Chondrocyte (in vitro differentiated cells): ENCODE measurements at regions not wholly inside any gene's neighbourhood (a gene's known extent, or its start where the extent isn't known, plus 50 kb on each side); places are given as distances from the start of the nearest gene placed in this dataset.

Source experiments
- DNase-seq: peaks from one replicate; pipeline ENCODE4 v3.0.0; 2021; ENCODE audit warnings: mixed read lengths, low spot score
- H3K27ac Mint-ChIP-seq: one replicate; pipeline ENCODE4 v1.8.0; 2021; ENCODE audit warnings: mild to moderate bottlenecking, moderate library complexity, mixed read lengths; ENCODE audit not compliant: unreplicated experiment
- H3K27me3 Mint-ChIP-seq: 2 replicates; pipeline ENCODE4 v1.8.0; 2021; ENCODE audit warnings: low read depth, mixed read lengths
- H3K36me3 Mint-ChIP-seq: 2 replicates; pipeline ENCODE4 v1.8.0; 2021; ENCODE audit warnings: low read depth, mixed read lengths
- H3K4me1 Mint-ChIP-seq: 2 replicates; pipeline ENCODE4 v1.8.0; 2021; ENCODE audit warnings: low read depth, mild to moderate bottlenecking, mixed read lengths
- H3K4me3 Mint-ChIP-seq: one replicate; pipeline ENCODE4 v1.8.0; 2021; ENCODE audit warnings: mild to moderate bottlenecking, moderate library complexity, mixed read lengths; ENCODE audit not compliant: unreplicated experiment
- H3K9me3 Mint-ChIP-seq: 2 replicates; pipeline ENCODE4 v1.8.0; 2021; ENCODE audit warnings: low read depth, mixed read lengths
- TF ChIP-seq, protein P1 (sequence below): fragments of 200-600 bp; sonication (generic); IDR thresholded peaks from 2 replicates; pipeline ENCODE4 v1.5.0; 2021; ENCODE audit warnings: antibody characterized with exemption, mild to moderate bottlenecking, moderate library complexity

GRCh38 chr10:106076496-106076895 lies 1088.0 kb downstream of the SORCS1 start:
- DNase-seq, result no peak
- H3K36me3 Mint-ChIP-seq, result no peaks in the 10 kb centered on the region
- H3K9me3 Mint-ChIP-seq, result peaks cover 8% of the 10 kb centered on the region
- no peaks in the 10 kb centered on the region for H3K27me3 Mint-ChIP-seq
- no peak overlapping the region for H3K4me3 Mint-ChIP-seq
- TF ChIP-seq, protein P1, sequence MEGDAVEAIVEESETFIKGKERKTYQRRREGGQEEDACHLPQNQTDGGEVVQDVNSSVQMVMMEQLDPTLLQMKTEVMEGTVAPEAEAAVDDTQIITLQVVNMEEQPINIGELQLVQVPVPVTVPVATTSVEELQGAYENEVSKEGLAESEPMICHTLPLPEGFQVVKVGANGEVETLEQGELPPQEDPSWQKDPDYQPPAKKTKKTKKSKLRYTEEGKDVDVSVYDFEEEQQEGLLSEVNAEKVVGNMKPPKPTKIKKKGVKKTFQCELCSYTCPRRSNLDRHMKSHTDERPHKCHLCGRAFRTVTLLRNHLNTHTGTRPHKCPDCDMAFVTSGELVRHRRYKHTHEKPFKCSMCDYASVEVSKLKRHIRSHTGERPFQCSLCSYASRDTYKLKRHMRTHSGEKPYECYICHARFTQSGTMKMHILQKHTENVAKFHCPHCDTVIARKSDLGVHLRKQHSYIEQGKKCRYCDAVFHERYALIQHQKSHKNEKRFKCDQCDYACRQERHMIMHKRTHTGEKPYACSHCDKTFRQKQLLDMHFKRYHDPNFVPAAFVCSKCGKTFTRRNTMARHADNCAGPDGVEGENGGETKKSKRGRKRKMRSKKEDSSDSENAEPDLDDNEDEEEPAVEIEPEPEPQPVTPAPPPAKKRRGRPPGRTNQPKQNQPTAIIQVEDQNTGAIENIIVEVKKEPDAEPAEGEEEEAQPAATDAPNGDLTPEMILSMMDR, result no peak
- H3K4me1 Mint-ChIP-seq, result no peaks in the 10 kb centered on the region
- no peak overlapping the region for H3K27ac Mint-ChIP-seq

DNA sequence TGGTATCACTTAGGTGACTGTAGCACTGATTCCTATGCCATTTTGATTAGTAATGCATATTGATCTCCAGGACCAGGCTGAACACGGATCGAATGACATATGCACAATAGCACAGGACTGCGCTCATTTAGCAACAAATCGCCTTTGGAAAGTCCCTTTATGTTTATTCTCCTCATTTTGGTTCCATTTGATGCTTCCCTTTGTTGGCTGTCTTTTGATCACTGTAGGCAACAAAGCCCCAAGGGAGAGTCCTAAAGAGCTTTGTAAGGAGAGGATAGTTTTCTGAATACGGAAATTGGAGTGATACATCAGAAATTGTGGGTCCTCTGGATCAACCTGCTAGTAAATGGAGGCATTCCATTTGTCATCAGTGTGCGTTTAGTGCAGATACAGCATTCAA lies 1111.4 kb downstream of the SORCS1 start:
- no peak overlapping the region for H3K27ac Mint-ChIP-seq

GRCh38 chr10:106044503-106044902 lies 1120.0 kb downstream of the SORCS1 start:
- TF ChIP-seq, protein P1, result no peak

More for the DNA sequence above, 1111.4 kb downstream of the SORCS1 start:
- no peaks in the 10 kb centered on the region for H3K4me1 Mint-ChIP-seq
- H3K4me3 Mint-ChIP-seq, result no peak overlapping the region
- no peaks in the 10 kb centered on the region for H3K36me3 Mint-ChIP-seq
- TF ChIP-seq, protein P1, result no peak
- no peak for DNase-seq
- no peaks in the 10 kb centered on the region for H3K27me3 Mint-ChIP-seq
- H3K9me3 Mint-ChIP-seq, result no peaks in the 10 kb centered on the region

GRCh38 chr10:106043863-106044262 lies 1120.6 kb downstream of the SORCS1 start:
- Mint-ChIP-seq H3K4me3 (no peak overlapping the region), H3K36me3 (no peaks in the 10 kb centered on the region), H3K4me1 (no peaks in the 10 kb centered on the region), H3K27ac (no peak overlapping the region), H3K27me3 (no peaks in the 10 kb centered on the region), H3K9me3 (no peaks in the 10 kb centered on the region)
- no peak for DNase-seq
- TF ChIP-seq, protein P1, result no peak

More at GRCh38 chr10:106044503-106044902, 1120.0 kb downstream of the SORCS1 start:
- H3K9me3 Mint-ChIP-seq, result no peaks in the 10 kb centered on the region
- H3K27ac Mint-ChIP-seq, result no peak overlapping the region
- no peak for DNase-seq
- no peaks in the 10 kb centered on the region for H3K36me3 Mint-ChIP-seq
- H3K4me3 Mint-ChIP-seq, result no peak overlapping the region
- no peaks in the 10 kb centered on the region for H3K27me3 Mint-ChIP-seq
- no peaks in the 10 kb centered on the region for H3K4me1 Mint-ChIP-seq

GRCh38 chr10:106038246-106038645 lies 1126.3 kb downstream of the SORCS1 start:
- no peak for DNase-seq
- Mint-ChIP-seq H3K4me3 (no peak overlapping the region), H3K27me3 (no peaks in the 10 kb centered on the region), H3K9me3 (peaks cover 9% of the 10 kb centered on the region), H3K27ac (no peak overlapping the region), H3K36me3 (no peaks in the 10 kb centered on the region), H3K4me1 (no peaks in the 10 kb centered on the region)
- TF ChIP-seq, protein P1, result no peak
